Neuronal stem cell (in vitro differentiated cells): ENCODE measurements at regions not wholly inside any gene's neighbourhood (a gene's known extent, or its start where the extent isn't known, plus 50 kb on each side); places are given as distances from the start of the nearest gene placed in this dataset.

Experiments used
- DNase-seq: peaks from one replicate; pipeline ENCODE4 v3.0.0-alpha.2; 2013; ENCODE audit warnings: low spot score
- H2AFZ ChIP-seq: one replicate; pipeline ENCODE4 v1.6.1; 2013; ENCODE audit warnings: mild to moderate bottlenecking, low read length, inconsistent platforms
- H2AK5ac ChIP-seq: 2 replicates; pipeline ENCODE4 v1.6.1; 2013; ENCODE audit warnings: low read depth, mild to moderate bottlenecking, inconsistent platforms, low read length, moderate library complexity, mixed read lengths
- H2BK120ac ChIP-seq: 2 replicates; pipeline ENCODE4 v1.6.1; 2013; ENCODE audit warnings: low read depth, mild to moderate bottlenecking, inconsistent platforms, low read length, moderate library complexity, mixed read lengths
- H2BK12ac ChIP-seq: one replicate; pipeline ENCODE4 v1.6.1; 2013; ENCODE audit warnings: low read length, inconsistent platforms
- H2BK15ac ChIP-seq: 2 replicates; pipeline ENCODE4 v1.6.1; 2013; ENCODE audit warnings: mild to moderate bottlenecking, low read length, inconsistent platforms, mixed read lengths
- H2BK5ac ChIP-seq: one replicate; pipeline ENCODE4 v1.6.1; 2013; ENCODE audit warnings: inconsistent platforms, mild to moderate bottlenecking, low read length, moderate library complexity
- H3K14ac ChIP-seq: one replicate; pipeline ENCODE4 v1.6.1; 2013; ENCODE audit warnings: low read length, inconsistent platforms
- H3K18ac ChIP-seq: 2 replicates; pipeline ENCODE4 v1.6.1; 2013; ENCODE audit warnings: low read length, inconsistent platforms
- H3K23ac ChIP-seq: 2 replicates; pipeline ENCODE4 v1.6.1; 2013; ENCODE audit warnings: low read depth, mild to moderate bottlenecking, mixed read lengths, low read length, inconsistent platforms; ENCODE audit not compliant: poor library complexity
- H3K27ac ChIP-seq: replicated peaks from 3 replicates; pipeline ENCODE4 v1.5.1; 2013; ENCODE audit warnings: low read length, inconsistent platforms
- H3K27me3 ChIP-seq, 3 experiments: 2 replicates each; pipeline ENCODE4 v1.6.1; 2013; ENCODE audit warnings: low read length in 3 of 3, mild to moderate bottlenecking in 2 of 3, inconsistent platforms in 1 of 3, low read depth in 1 of 3, mixed read lengths in 1 of 3, moderate library complexity in 1 of 3; ENCODE audit not compliant: control insufficient read depth in 3 of 3, insufficient read depth in 3 of 3
- H3K36me3 ChIP-seq, 2 donors: replicated peaks in 1 of 2; 2 replicates each; pipeline ENCODE4 v1.6.1; 2013; ENCODE audit warnings: low read length in 2 of 2; ENCODE audit not compliant: control insufficient read depth in 2 of 2, insufficient read depth in 2 of 2
- H3K4ac ChIP-seq: 2 replicates; pipeline ENCODE4 v1.6.1; 2013; ENCODE audit warnings: inconsistent platforms, mild to moderate bottlenecking, low read length, moderate library complexity
- H3K4me1 ChIP-seq, 2 donors: 1 replicate in 1 of 2; 2 replicates in 1 of 2; pipeline ENCODE4 v1.6.1; 2013; ENCODE audit warnings: low read length in 2 of 2, low read depth in 1 of 2; ENCODE audit not compliant: control insufficient read depth in 2 of 2, insufficient read depth in 1 of 2
- H3K4me2 ChIP-seq: one replicate; pipeline ENCODE4 v1.6.1; 2013; ENCODE audit warnings: mild to moderate bottlenecking, low read length, inconsistent platforms; ENCODE audit not compliant: insufficient read depth, poor library complexity, severe bottlenecking
- H3K4me3 ChIP-seq, 2 donors: 2 replicates each; pipeline ENCODE4 v1.5.1; 2013; ENCODE audit warnings: low read length in 2 of 2, mild to moderate bottlenecking in 2 of 2, inconsistent platforms in 1 of 2, moderate library complexity in 1 of 2
- H3K79me1 ChIP-seq: one replicate; pipeline ENCODE4 v1.6.1; 2013; ENCODE audit warnings: low read depth, mild to moderate bottlenecking, inconsistent platforms, low read length, moderate library complexity
- H3K9ac ChIP-seq: one replicate; pipeline ENCODE4 v1.6.1; 2013; ENCODE audit warnings: mild to moderate bottlenecking, low read depth, low read length, inconsistent platforms; ENCODE audit not compliant: poor library complexity
- H3K9me3 ChIP-seq, 2 donors: replicated peaks in 1 of 2; 2 replicates each; pipeline versions ENCODE3 to v1.6.1; 2013; ENCODE audit warnings: low read length in 2 of 2, mild to moderate bottlenecking in 2 of 2, inconsistent platforms in 1 of 2, low read depth in 1 of 2, mixed read lengths in 1 of 2, moderate library complexity in 1 of 2; ENCODE audit not compliant: control insufficient read depth in 2 of 2, insufficient read depth in 1 of 2
- H4K8ac ChIP-seq: one replicate; pipeline ENCODE4 v1.6.1; 2013; ENCODE audit warnings: low read depth, mild to moderate bottlenecking, inconsistent platforms, low read length, moderate library complexity
- H4K91ac ChIP-seq: one replicate; pipeline ENCODE4 v1.6.1; 2013; ENCODE audit warnings: low read length, low read depth, mild to moderate bottlenecking, inconsistent platforms; ENCODE audit not compliant: poor library complexity
- WGBS, 2 donors: extraction: QIAGEN DNeasy Blood & Tissue Kit; methylation state at CpG; one replicate each; pipeline ENCODE4 v1.1.7; 2013; ENCODE audit warnings: missing lambda C conversion rate in 2 of 2, mixed read lengths in 1 of 2; ENCODE audit not compliant: insufficient read length in 2 of 2, insufficient replicate concordance in 1 of 2; ENCODE audit errors: extremely low coverage in 2 of 2; 5-methylcytosine and 5-hydroxymethylcytosine counted together

GRCh38 chr2:145260674-145261073, 740.8 kb upstream of the ZEB2 start:
- Histone ChIP-seq H3K23ac (no peak overlapping the region), H3K14ac (no peak overlapping the region), H3K9ac (no peak overlapping the region), H3K4me1 (no peaks in the 10 kb centered on the region), H3K4ac (no peak overlapping the region), H2BK120ac (no peak overlapping the region), H3K79me1 (no peaks in the 10 kb centered on the region), H3K4me3 (no peak overlapping the region), H2AFZ (no peak overlapping the region), H2BK12ac (no peak overlapping the region), H4K8ac (no peak overlapping the region), H3K4me2 (no peak overlapping the region), H3K36me3 (no peaks in the 10 kb centered on the region), H4K91ac (no peak overlapping the region), H2AK5ac (no peak overlapping the region), H3K27ac (no peak overlapping the region), H3K18ac (no peak overlapping the region), H2BK5ac (no peak overlapping the region), H3K9me3 (no peaks in the 10 kb centered on the region), H3K27me3 (no peaks in the 10 kb centered on the region), H2BK15ac (no peak overlapping the region)
- WGBS, 2 donors = no CpG with 5 or more reads among the region's 2 CpGs
- no peak for DNase-seq

DNA sequence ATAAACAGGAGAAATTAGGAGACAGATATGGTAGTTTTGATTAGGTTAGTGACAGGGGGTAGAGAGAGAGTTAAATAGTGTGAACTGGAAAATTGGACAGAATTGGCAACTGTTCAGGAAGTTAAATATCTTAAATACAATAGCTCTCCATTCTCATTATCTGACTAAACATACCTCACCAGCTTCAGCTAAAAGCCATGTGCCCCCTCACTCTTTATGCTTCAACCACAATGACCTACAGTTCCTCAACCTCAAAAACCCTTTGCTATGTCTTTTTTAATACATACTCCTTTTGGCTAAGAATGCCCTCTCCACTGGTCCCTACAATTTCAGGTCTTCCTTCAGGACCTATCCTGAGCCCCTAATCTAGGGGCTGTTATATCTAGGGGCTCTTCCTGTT, 740.2 kb upstream of the ZEB2 start:
- H2BK15ac ChIP-seq = no peak overlapping the region
- no peaks in the 10 kb centered on the region for H3K9me3 ChIP-seq
- H3K4me2 ChIP-seq = no peak overlapping the region
- H3K4me3 ChIP-seq = no peak overlapping the region
- no peak overlapping the region for H4K8ac ChIP-seq
- H3K14ac ChIP-seq = no peak overlapping the region
- no peak overlapping the region for H4K91ac ChIP-seq
- no peaks in the 10 kb centered on the region for H3K36me3 ChIP-seq
- no peaks in the 10 kb centered on the region for H3K79me1 ChIP-seq
- no peak overlapping the region for H3K4ac ChIP-seq
- H3K27ac ChIP-seq = no peak overlapping the region
- H3K18ac ChIP-seq = no peak overlapping the region
- H2AFZ ChIP-seq = no peak overlapping the region
- no peak overlapping the region for H3K23ac ChIP-seq
- no peak for DNase-seq
- H2AK5ac ChIP-seq = no peak overlapping the region
- no peak overlapping the region for H3K9ac ChIP-seq
- no peaks in the 10 kb centered on the region for H3K4me1 ChIP-seq
- no peak overlapping the region for H2BK5ac ChIP-seq
- no peak overlapping the region for H2BK12ac ChIP-seq
- H2BK120ac ChIP-seq = no peak overlapping the region
- no peaks in the 10 kb centered on the region for H3K27me3 ChIP-seq

DNA sequence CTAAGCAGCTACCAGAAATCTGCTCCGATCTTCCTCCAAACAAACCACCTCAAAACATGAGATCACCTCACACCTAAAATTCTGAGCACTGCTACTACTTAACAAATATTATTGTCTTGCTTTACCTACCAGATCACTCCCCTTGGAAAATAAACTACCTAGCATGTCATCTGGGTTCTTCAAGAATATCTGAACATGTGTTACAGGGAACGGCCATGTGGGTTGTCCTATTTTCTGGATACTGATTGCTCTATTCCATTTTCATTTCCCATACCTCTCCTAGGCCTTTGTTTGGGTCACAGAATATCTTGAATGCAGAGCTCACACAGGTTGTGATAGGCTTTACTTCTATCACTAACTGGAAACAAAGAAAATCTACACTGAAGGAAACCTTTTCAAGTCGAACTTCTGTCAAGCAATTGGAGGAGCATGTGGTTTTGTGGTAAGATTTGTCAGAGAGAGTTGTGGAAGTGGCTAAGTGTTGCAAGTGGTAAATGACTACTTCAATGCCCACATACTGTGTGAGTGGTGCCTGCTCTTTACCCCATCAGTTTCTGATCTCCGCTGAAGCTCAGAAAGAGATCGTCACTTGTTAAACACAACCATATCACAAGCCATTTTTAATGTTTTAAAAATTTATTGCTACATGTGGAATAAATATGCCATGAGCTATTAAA, 739.1 kb upstream of the ZEB2 start:
- no peak overlapping the region for H3K18ac ChIP-seq
- no peak overlapping the region for H2BK120ac ChIP-seq
- WGBS, 2 donors = no CpG with 5 or more reads among the region's 5 CpGs
- no peak overlapping the region for H2BK12ac ChIP-seq
- H3K4me2 ChIP-seq = no peak overlapping the region
- DNase-seq = no peak
- no peaks in the 10 kb centered on the region for H3K27me3 ChIP-seq
- H2BK15ac ChIP-seq = no peak overlapping the region
- H3K36me3 ChIP-seq = no peaks in the 10 kb centered on the region
- no peak overlapping the region for H3K14ac ChIP-seq
- H4K91ac ChIP-seq = no peak overlapping the region
- no peak overlapping the region for H4K8ac ChIP-seq
- H3K4ac ChIP-seq = no peak overlapping the region
- no peak overlapping the region for H3K27ac ChIP-seq
- no peaks in the 10 kb centered on the region for H3K79me1 ChIP-seq
- H2BK5ac ChIP-seq = no peak overlapping the region
- H3K9me3 ChIP-seq = no peaks in the 10 kb centered on the region
- no peak overlapping the region for H3K23ac ChIP-seq
- no peak overlapping the region for H3K4me3 ChIP-seq
- no peak overlapping the region for H2AK5ac ChIP-seq
- H2AFZ ChIP-seq = no peak overlapping the region
- no peaks in the 10 kb centered on the region for H3K4me1 ChIP-seq
- H3K9ac ChIP-seq = no peak overlapping the region

DNA sequence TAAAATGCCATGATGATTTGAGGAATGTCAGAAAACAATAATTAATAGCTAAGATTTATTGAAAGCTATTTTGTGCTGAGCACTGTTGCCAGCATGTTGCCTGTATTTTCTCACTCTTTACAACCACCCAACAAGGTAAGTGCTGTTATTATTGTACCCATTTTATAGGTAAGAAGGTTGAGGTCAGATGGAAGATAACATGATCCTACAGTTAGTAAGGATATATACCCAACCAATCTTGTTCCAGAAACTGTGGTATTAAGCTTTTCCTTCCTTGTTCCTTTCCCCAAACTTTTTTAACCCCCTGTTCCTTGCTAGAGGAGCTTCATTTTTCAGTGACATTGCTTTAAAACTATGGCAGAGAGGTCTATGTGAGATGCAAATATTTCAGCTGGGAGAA, 738.0 kb upstream of the ZEB2 start:
- H3K27me3 ChIP-seq = no peaks in the 10 kb centered on the region
- no peak overlapping the region for H2BK12ac ChIP-seq
- no peak overlapping the region for H2AFZ ChIP-seq
- DNase-seq = no peak
- H4K8ac ChIP-seq = no peak overlapping the region
- no peak overlapping the region for H3K4me3 ChIP-seq
- no peak overlapping the region for H2BK15ac ChIP-seq
- no peaks in the 10 kb centered on the region for H3K4me1 ChIP-seq
- H3K9me3 ChIP-seq = no peaks in the 10 kb centered on the region
- H3K23ac ChIP-seq = no peak overlapping the region
- H3K4ac ChIP-seq = no peak overlapping the region
- no peaks in the 10 kb centered on the region for H3K36me3 ChIP-seq
- H3K4me2 ChIP-seq = no peak overlapping the region
- no peak overlapping the region for H2AK5ac ChIP-seq
- H3K27ac ChIP-seq = no peak overlapping the region
- no peak overlapping the region for H3K18ac ChIP-seq
- H2BK120ac ChIP-seq = no peak overlapping the region
- H2BK5ac ChIP-seq = no peak overlapping the region
- no peak overlapping the region for H3K14ac ChIP-seq
- H3K9ac ChIP-seq = no peak overlapping the region
- no peak overlapping the region for H4K91ac ChIP-seq
- H3K79me1 ChIP-seq = no peaks in the 10 kb centered on the region
